H1 (cell line): ENCODE measurements at regions not wholly inside any gene's neighbourhood (a gene's known extent, or its start where the extent isn't known, plus 50 kb on each side); places are given as distances from the start of the nearest gene placed in this dataset.

Experiments used
- CTCF ChIA-PET: fragments of 300-600 bp; sonication (Branson Sonifier 250); formaldehyde crosslinking; loops from one replicate; lab custom pipeline; 2021; ENCODE audit not compliant: partially characterized antibody; lab: Charles Lee
- POLR2A ChIA-PET: fragments of 300-600 bp; sonication (Branson Sonifier 250); formaldehyde crosslinking; loops from one replicate; lab custom pipeline; 2021; ENCODE audit warnings: inconsistent platforms; ENCODE audit not compliant: partially characterized antibody; lab: Charles Lee
- DNase-seq, 2 experiments: peaks; one replicate each; pipeline versions ENCODE4 v3.0.0 to v3.0.0-alpha.2; 2010 to 2022; ENCODE audit warnings: low spot score in 2 of 2, low read depth in 1 of 2, mixed read lengths in 1 of 2
- FAIRE-seq: peaks from 2 replicates; lab custom pipeline; 2011; peaks lifted over from hg19 to GRCh38; lab: Jason Lieb, UNC
- H2AFZ ChIP-seq: 2 replicates; pipeline ENCODE4 v1.8.1; 2012; ENCODE audit warnings: low read length, inconsistent platforms
- H2AK5ac ChIP-seq: 2 replicates; pipeline ENCODE4 v1.6.1; 2013; ENCODE audit warnings: low read depth, low read length
- H2BK120ac ChIP-seq: replicated peaks from 2 replicates; pipeline ENCODE3; 2013; ENCODE audit warnings: low read depth, low read length, inconsistent platforms
- H2BK12ac ChIP-seq: 2 replicates; pipeline ENCODE4 v1.6.1; 2013; ENCODE audit warnings: low read depth, low read length
- H2BK15ac ChIP-seq: 2 replicates; pipeline ENCODE4 v1.6.1; 2013; ENCODE audit warnings: low read length
- H2BK20ac ChIP-seq: 2 replicates; pipeline ENCODE4 v1.6.1; 2013; ENCODE audit warnings: low read length
- H2BK5ac ChIP-seq: 2 replicates; pipeline ENCODE4 v1.6.1; 2013; ENCODE audit warnings: low read depth, low read length
- H3K14ac ChIP-seq: 2 replicates; pipeline ENCODE4 v1.6.1; 2013; ENCODE audit warnings: inconsistent platforms; ENCODE audit not compliant: insufficient read length
- H3K18ac ChIP-seq: 2 replicates; pipeline ENCODE4 v1.6.1; 2013; ENCODE audit warnings: low read length; ENCODE audit errors: extremely low read depth
- H3K23ac ChIP-seq: 2 replicates; pipeline ENCODE4 v1.6.1; 2013; ENCODE audit warnings: inconsistent platforms; ENCODE audit not compliant: insufficient read length
- H3K23me2 ChIP-seq: 2 replicates; pipeline ENCODE4 v1.6.1; 2013; ENCODE audit warnings: low read depth, low read length
- H3K27ac ChIP-seq: 2 replicates; pipeline ENCODE4 v1.6.1; 2011; ENCODE audit warnings: low read depth, low read length, inconsistent platforms
- H3K27me3 ChIP-seq, 4 experiments: replicated peaks in 1 of 4; 1 replicate in 1 of 4; 2 replicates in 3 of 4; pipeline versions ENCODE4 v1.6.1 to v1.8.1; 2011 to 2013; ENCODE audit warnings: low read length in 3 of 4, mild to moderate bottlenecking in 3 of 4, inconsistent platforms in 2 of 4, mixed read lengths in 2 of 4, moderate library complexity in 1 of 4; ENCODE audit not compliant: control insufficient read depth in 3 of 4, insufficient read depth in 3 of 4; ENCODE audit errors: extremely low read depth in 1 of 4
- H3K36me3 ChIP-seq, 4 experiments: 2 replicates each; pipeline versions ENCODE4 v1.6.1 to v1.8.1; 2011 to 2013; ENCODE audit warnings: mild to moderate bottlenecking in 4 of 4, low read length in 3 of 4, moderate library complexity in 2 of 4, control low read depth in 1 of 4, inconsistent platforms in 1 of 4; ENCODE audit not compliant: insufficient read depth in 4 of 4, control insufficient read depth in 2 of 4
- H3K4ac ChIP-seq: replicated peaks from 2 replicates; pipeline ENCODE3; 2013; ENCODE audit warnings: low read length, low read depth, mixed read lengths, inconsistent platforms; ENCODE audit not compliant: insufficient read length
- H3K4me1 ChIP-seq, 4 experiments: replicated peaks in 1 of 4; 1 replicate in 1 of 4; 2 replicates in 3 of 4; pipeline versions ENCODE4 v1.6.1 to v1.8.1; 2011 to 2013; ENCODE audit warnings: low read length in 3 of 4, inconsistent platforms in 2 of 4, mixed read lengths in 1 of 4; ENCODE audit not compliant: insufficient read depth in 4 of 4, control insufficient read depth in 3 of 4
- H3K4me2 ChIP-seq, 2 experiments: 2 replicates each; pipeline versions ENCODE4 v1.6.1 to v1.8.1; 2011 to 2013; ENCODE audit warnings: low read depth in 2 of 2, low read length in 2 of 2, control low read depth in 1 of 2, inconsistent platforms in 1 of 2, mild to moderate bottlenecking in 1 of 2; ENCODE audit not compliant: insufficient read depth in 1 of 2
- H3K4me3 ChIP-seq, 4 experiments: fragments of 200-600, 300-600 bp in 1 of 4; sonication (generic), shearing (Covaris generic), sonication (Bioruptor Twin) in 1 of 4; 2 replicates each; pipeline versions ENCODE4 v1.5.1 to v1.8.1; 2011 to 2016; ENCODE audit warnings: low read length in 4 of 4, low read depth in 3 of 4, control low read depth in 2 of 4, inconsistent platforms in 2 of 4, mild to moderate bottlenecking in 2 of 4, mixed read lengths in 1 of 4, moderate library complexity in 1 of 4; ENCODE audit not compliant: insufficient read depth in 2 of 4; ENCODE audit errors: extremely low read depth in 1 of 4
- H3K56ac ChIP-seq: replicated peaks from 2 replicates; pipeline ENCODE3; 2013; ENCODE audit warnings: low read depth, mild to moderate bottlenecking, mixed read lengths, low read length, inconsistent platforms; ENCODE audit not compliant: insufficient read length
- H3K79me1 ChIP-seq: 2 replicates; pipeline ENCODE4 v1.6.1; 2013; ENCODE audit warnings: low read depth, low read length, control low read depth
- H3K79me2 ChIP-seq, 2 experiments: 2 replicates each; pipeline versions ENCODE4 v1.6.1 to v1.8.1; 2012 to 2013; ENCODE audit warnings: low read length in 2 of 2, mild to moderate bottlenecking in 2 of 2, inconsistent platforms in 1 of 2; ENCODE audit not compliant: insufficient read depth in 2 of 2, control insufficient read depth in 1 of 2
- H3K9ac ChIP-seq, 4 experiments: replicated peaks in 1 of 4; 1 replicate in 1 of 4; 2 replicates in 3 of 4; pipeline versions ENCODE4 v1.6.1 to v1.8.1; 2011 to 2013; ENCODE audit warnings: low read depth in 3 of 4, low read length in 3 of 4, control low read depth in 2 of 4, mild to moderate bottlenecking in 2 of 4, moderate library complexity in 2 of 4, inconsistent platforms in 1 of 4; ENCODE audit errors: extremely low read depth in 1 of 4
- H3K9me3 ChIP-seq, 2 experiments: 2 replicates each; pipeline versions ENCODE4 v1.6.1 to v1.8.1; 2012 to 2013; ENCODE audit warnings: mild to moderate bottlenecking in 2 of 2, moderate library complexity in 2 of 2, control low read depth in 1 of 2, inconsistent platforms in 1 of 2, low read depth in 1 of 2, low read length in 1 of 2, mixed read lengths in 1 of 2; ENCODE audit not compliant: insufficient read depth in 2 of 2
- H4K20me1 ChIP-seq, 2 experiments: replicated peaks in 1 of 2; 2 replicates each; pipeline versions ENCODE3 to v1.8.1; 2011 to 2013; ENCODE audit warnings: inconsistent platforms in 2 of 2, low read length in 2 of 2, mild to moderate bottlenecking in 1 of 2; ENCODE audit not compliant: insufficient read depth in 2 of 2, control insufficient read depth in 1 of 2
- H4K5ac ChIP-seq: 2 replicates; pipeline ENCODE4 v1.6.1; 2013; ENCODE audit warnings: low read length, low read depth, mixed read lengths, inconsistent platforms; ENCODE audit not compliant: insufficient read length
- H4K8ac ChIP-seq: 2 replicates; pipeline ENCODE4 v1.8.0; 2013; ENCODE audit warnings: mild to moderate bottlenecking, moderate library complexity, low read length, inconsistent platforms; ENCODE audit not compliant: insufficient read depth; ENCODE audit errors: extremely low read depth
- H4K91ac ChIP-seq: replicated peaks from 2 replicates; pipeline ENCODE3; 2013; ENCODE audit warnings: low read length, mixed read lengths, inconsistent platforms; ENCODE audit not compliant: insufficient read length
- BACH1 ChIP-seq: IDR thresholded peaks from 2 replicates; pipeline ENCODE4 v1.6.1; 2012; ENCODE audit warnings: low read length, improper control_type of control experiment
- CBX5 ChIP-seq: fragments of 300-800, 300-1000 bp; sonication (generic); IDR thresholded peaks from 2 replicates; pipeline ENCODE4 v1.7.1; 2016; ENCODE audit warnings: antibody characterized with exemption, low read length, low read depth
- CEBPB ChIP-seq: IDR thresholded peaks from 2 replicates; pipeline ENCODE4 v1.6.1; 2012; ENCODE audit warnings: low read depth, low read length
- CHD1 ChIP-seq: IDR thresholded peaks from 2 replicates; pipeline ENCODE4 v1.6.1; 2012; ENCODE audit warnings: low read depth, low read length, improper control_type of control experiment
- CREB1 ChIP-seq: IDR thresholded peaks from 2 replicates; pipeline ENCODE4 v1.6.1; 2012; ENCODE audit warnings: inconsistent platforms
- EZH2 ChIP-seq: fragments of 200-600 bp; sonication (generic); IDR thresholded peaks from 2 replicates; pipeline ENCODE4 v1.7.1; 2012; ENCODE audit warnings: low read depth, mild to moderate bottlenecking, moderate library complexity, low read length, inconsistent platforms; ENCODE audit not compliant: severe bottlenecking
- JUND ChIP-seq: IDR thresholded peaks from 2 replicates; pipeline ENCODE4 v1.6.1; 2011; ENCODE audit warnings: mild to moderate bottlenecking, improper control_type of control experiment, low read length
- KDM4A ChIP-seq: IDR thresholded peaks from one replicate; pipeline ENCODE4 v1.7.1; 2012; ENCODE audit warnings: low read depth, mild to moderate bottlenecking, moderate library complexity, low read length, inconsistent platforms; ENCODE audit not compliant: severe bottlenecking
- NANOG ChIP-seq: IDR thresholded peaks from 2 replicates; pipeline ENCODE4 v1.6.1; 2011; ENCODE audit warnings: low read length, low read depth, mild to moderate bottlenecking, inconsistent platforms; ENCODE audit not compliant: insufficient read depth, poor library complexity, severe bottlenecking
- NRF1 ChIP-seq: IDR thresholded peaks from 2 replicates; pipeline ENCODE4 v1.6.1; 2011; ENCODE audit warnings: mild to moderate bottlenecking, low read depth, low read length, improper control_type of control experiment
- POLR2AphosphoS5 ChIP-seq: IDR thresholded peaks from 2 replicates; pipeline ENCODE4 v1.6.1; 2011; ENCODE audit warnings: low read depth, low read length
- TAF7 ChIP-seq: optimal IDR thresholded peaks from 2 replicates; pipeline ENCODE3; 2011; ENCODE audit warnings: low read depth, mild to moderate bottlenecking, inconsistent platforms, low read length, moderate library complexity, borderline replicate concordance
- WGBS, 2 experiments: shearing (Covaris generic) in 1 of 2; methylation state at CpG; one replicate each; pipeline versions ENCODE4 v1.1.6 to v1.1.7; 2013 to 2015; ENCODE audit warnings: low lambda C conversion rate in 2 of 2, mixed read lengths in 2 of 2, inconsistent platforms in 1 of 2, low coverage in 1 of 2, missing lambda C conversion rate in 1 of 2; ENCODE audit not compliant: insufficient replicate concordance in 2 of 2, insufficient coverage in 1 of 2, insufficient read length in 1 of 2; ENCODE audit errors: extremely low coverage in 1 of 2, missing lambda C conversion rate in 1 of 2; 5-methylcytosine and 5-hydroxymethylcytosine counted together
- TF ChIP-seq, protein P1 (sequence below): IDR thresholded peaks from 2 replicates; pipeline ENCODE4 v1.6.1; 2012; ENCODE audit warnings: inconsistent platforms

- H3K27me3 ChIP-seq = peaks cover 0 to 3% (median 0%) of the 10 kb centered on the region in 4 experiments; a peak in 1 of 7 replicates
- H2BK120ac ChIP-seq = no peak overlapping the region
- H4K91ac ChIP-seq = no peak overlapping the region
- H3K4me1 ChIP-seq = no peaks in the 10 kb centered on the region
- H3K23me2 ChIP-seq = no peaks in the 10 kb centered on the region
- H4K5ac ChIP-seq = no peak overlapping the region
- no peak for FAIRE-seq
- no peak overlapping the region for H3K23ac ChIP-seq
- POLR2A ChIA-PET = no interaction called here
- no peak overlapping the region for H3K9ac ChIP-seq
- H4K20me1 ChIP-seq = no peaks in the 10 kb centered on the region
- H2BK12ac ChIP-seq = no peak overlapping the region
- 89% methylated on average over 1 of the region's 1 CpG; no CpG with 5 or more reads in 1 of the 2 experiments for WGBS, 2 experiments
- H3K4me2 ChIP-seq = no peak overlapping the region
- CTCF ChIA-PET = interaction anchor here (0.6 to 1.5 kb wide), 2 partner anchors 13 to 19 kb away, joined by 3 to 6 read pairs; no protein-coding TSS in a partner anchor
- no peak overlapping the region for H4K8ac ChIP-seq
- H3K9me3 ChIP-seq = no peaks in the 10 kb centered on the region
- H3K14ac ChIP-seq = no peak overlapping the region
- no peaks in the 10 kb centered on the region for H3K79me1 ChIP-seq
- DNase-seq = no peak
- no peak overlapping the region for H3K27ac ChIP-seq
- no peak overlapping the region for H2AK5ac ChIP-seq
- no peak overlapping the region for H2BK20ac ChIP-seq
- no peaks in the 10 kb centered on the region for H3K36me3 ChIP-seq
- no peak overlapping the region for H3K4me3 ChIP-seq
- H3K56ac ChIP-seq = no peak overlapping the region
- H3K18ac ChIP-seq = no peak overlapping the region
- H2AFZ ChIP-seq = no peak overlapping the region
- no peak overlapping the region for H2BK5ac ChIP-seq
- no peak overlapping the region for H3K4ac ChIP-seq
- no peak overlapping the region for H2BK15ac ChIP-seq
- TF ChIP-seq EZH2 (no peak), TAF7 (no peak), CEBPB (no peak), NANOG (no peak), NRF1 (no peak), JUND (no peak), CREB1 (no peak), CHD1 (no peak), CBX5 (no peak), BACH1 (no peak), KDM4A (no peak), POLR2AphosphoS5 (no peak)
- TF ChIP-seq, protein P1, sequence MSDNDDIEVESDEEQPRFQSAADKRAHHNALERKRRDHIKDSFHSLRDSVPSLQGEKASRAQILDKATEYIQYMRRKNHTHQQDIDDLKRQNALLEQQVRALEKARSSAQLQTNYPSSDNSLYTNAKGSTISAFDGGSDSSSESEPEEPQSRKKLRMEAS = no peak
- TF ChIP-seq, all 59 proteins: peak for 0
- no peaks in the 10 kb centered on the region for H3K79me2 ChIP-seq
Measured at GRCh38 chr2:121147766-121148165, 137.2 kb downstream of the TFCP2L1 start.
